H1 (cell line): ENCODE measurements at regions not wholly inside any gene's neighbourhood (a gene's known extent, or its start where the extent isn't known, plus 50 kb on each side); places are given as distances from the start of the nearest gene placed in this dataset.

Source experiments
- CTBP2 ChIP-seq: IDR thresholded peaks from 2 replicates; pipeline ENCODE4 v1.7.0; 2011; ENCODE audit warnings: borderline replicate concordance, mild to moderate bottlenecking, moderate library complexity, mixed read lengths, low read length; ENCODE audit not compliant: insufficient read depth, insufficient read length
- KDM1A ChIP-seq: fragments of 200-600, 300-600 bp; sonication (generic); IDR thresholded peaks from 2 replicates; pipeline ENCODE4 v1.7.1; 2016; ENCODE audit warnings: mild to moderate bottlenecking, low read length, borderline replicate concordance
- POLR2AphosphoS5 ChIP-seq: IDR thresholded peaks from 2 replicates; pipeline ENCODE4 v1.6.1; 2011; ENCODE audit warnings: low read depth, low read length
- SP1 ChIP-seq: IDR thresholded peaks from 2 replicates; pipeline ENCODE4 v1.6.1; 2011; ENCODE audit warnings: low read depth, low read length
- YY1 ChIP-seq: IDR thresholded peaks from 2 replicates; pipeline ENCODE4 v1.6.1; 2011; ENCODE audit warnings: low read depth, mild to moderate bottlenecking, low read length

DNA sequence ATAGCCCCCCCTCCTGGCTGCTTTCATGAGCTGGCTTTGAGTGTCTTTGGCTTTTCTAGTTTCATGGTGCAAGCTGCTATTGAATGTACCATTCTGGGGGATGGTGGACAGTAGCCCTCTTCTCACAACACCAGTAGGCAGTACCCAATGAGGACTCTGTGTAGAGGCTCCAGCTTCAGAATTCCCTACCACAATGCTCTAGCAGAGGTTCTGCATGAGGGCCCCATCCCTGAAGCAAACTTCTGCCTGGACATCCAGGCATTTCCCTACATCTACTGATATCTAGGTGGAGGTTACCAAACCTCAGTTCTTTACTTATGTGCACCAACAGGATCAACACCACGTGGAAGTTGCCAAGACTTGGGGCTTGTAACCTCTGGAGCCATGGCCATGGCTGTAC lies 1742.9 kb downstream of the SI start (continued):
- no peak for TF ChIP-seq YY1
- TF ChIP-seq CTBP2, result no peak
- no peak for TF ChIP-seq SP1
- no peak for TF ChIP-seq POLR2AphosphoS5
- TF ChIP-seq KDM1A, result no peak
- TF ChIP-seq, all 59 proteins: peak for 0
